MM.1S (cell line): ENCODE measurements at regions not wholly inside any gene's neighbourhood (a gene's known extent, or its start where the extent isn't known, plus 50 kb on each side); places are given as distances from the start of the nearest gene placed in this dataset.
"Not testable (repeated sequence)": the region's sequence is repeated elsewhere in the genome, so short reads cannot be mapped to it uniquely, and the experiment has no call there.

ENCODE experiments used
- CTCF ChIP-seq: fragments of 300-600 bp; sonication (generic); IDR thresholded peaks from 2 replicates; pipeline ENCODE4 v1.5.1; 2016; ENCODE audit warnings: antibody characterized with exemption, low read length, mixed read lengths
- EZH2 ChIP-seq: fragments of 300-600 bp; sonication (generic); optimal IDR thresholded peaks from 2 replicates; pipeline ENCODE3; 2017; ENCODE audit warnings: low read depth, mild to moderate bottlenecking, antibody characterized with exemption, low read length, mixed read lengths
- EZH2phosphoT487 ChIP-seq: fragments of 300-600 bp; sonication (generic); IDR thresholded peaks from 2 replicates; pipeline ENCODE4 v1.6.1; 2018; ENCODE audit warnings: antibody characterized with exemption, low read length

- not testable (repeated sequence) for TF ChIP-seq CTCF, EZH2, EZH2phosphoT487
Observed at GRCh38 chr7:150135620-150136190, 187.4 kb upstream of the LRRC61 start.
